Mesenteric fat pad (tissue), 1 donor: ENCODE measurements at regions not wholly inside any gene's neighbourhood (a gene's known extent, or its start where the extent isn't known, plus 50 kb on each side); places are given as distances from the start of the nearest gene placed in this dataset.

Source experiments
- DNase-seq: peaks from one replicate; pipeline ENCODE4 v3.0.0-alpha.2; 2020; ENCODE audit warnings: low spot score
- donor health status: DM: yes; HTN: yes; CAD: no.

- no peak for DNase-seq
These were observed 76.3 kb downstream of the MRPL14 start for GRCh38 chr6:44050872-44051505.

- no peak for DNase-seq
These were observed 77.0 kb downstream of the MRPL14 start for GRCh38 chr6:44049989-44050871.

GRCh38 chr6:44049163-44049988, 77.9 kb downstream of the MRPL14 start:
- no peak for DNase-seq

- DNase-seq, result no peak
These were observed 79.0 kb downstream of the MRPL14 start for GRCh38 chr6:44048277-44048676.

- DNase-seq, result no peak
These were observed 79.5 kb downstream of the MRPL14 start for GRCh38 chr6:44047801-44048200.

GRCh38 chr6:44047179-44047546, 80.1 kb downstream of the MRPL14 start:
- no peak for DNase-seq

- no peak for DNase-seq
These were observed 80.6 kb downstream of the MRPL14 start for GRCh38 chr6:44046516-44047178.

- DNase-seq, result no peak
These were observed 81.6 kb downstream of the MRPL14 start for GRCh38 chr6:44045672-44046015.

- DNase-seq, result no peak
These were observed 82.1 kb downstream of the MRPL14 start for GRCh38 chr6:44044940-44045671.

GRCh38 chr6:44044154-44044539, 83.1 kb downstream of the MRPL14 start:
- no peak for DNase-seq

- DNase-seq, result no peak
These were observed 83.6 kb downstream of the MRPL14 start for GRCh38 chr6:44043479-44044153.

GRCh38 chr6:44042989-44043478, 84.2 kb downstream of the MRPL14 start:
- no peak for DNase-seq

- no peak for DNase-seq
These were observed 84.8 kb downstream of the MRPL14 start for GRCh38 chr6:44042261-44042988.

- DNase-seq, result no peak
These were observed 85.6 kb downstream of the MRPL14 start for GRCh38 chr6:44041461-44042260.

- DNase-seq, result no peak
These were observed 86.5 kb downstream of the MRPL14 start for GRCh38 chr6:44040786-44041185.

- no peak for DNase-seq
These were observed 87.4 kb downstream of the MRPL14 start for GRCh38 chr6:44039839-44040350.

GRCh38 chr6:44039191-44039719, 88.0 kb downstream of the MRPL14 start:
- no peak for DNase-seq

GRCh38 chr6:44038543-44039065, 88.6 kb downstream of the MRPL14 start:
- DNase-seq, result peak; percentile 67
